A673 (cell line): ENCODE measurements at regions not wholly inside any gene's neighbourhood (a gene's known extent, or its start where the extent isn't known, plus 50 kb on each side); places are given as distances from the start of the nearest gene placed in this dataset.

ENCODE experiments used
- CTCF ChIP-seq: fragments of 300-800, 200-600 bp; sonication (generic); conservative IDR thresholded peaks from 2 replicates; pipeline ENCODE4 v1.5.1; 2017; ENCODE audit warnings: low read depth, mild to moderate bottlenecking, antibody characterized with exemption, low read length, moderate library complexity, mixed read lengths
- EZH2 ChIP-seq: fragments of 200-600 bp; sonication (generic); IDR thresholded peaks from 2 replicates; pipeline ENCODE4 v1.6.1; 2017; ENCODE audit warnings: borderline replicate concordance, low read depth, mild to moderate bottlenecking, mixed read lengths, antibody characterized with exemption, low read length; ENCODE audit not compliant: poor library complexity, severe bottlenecking

GRCh38 chr2:60071490-60071831 is 482.0 kb downstream of the BCL11A start:
- no peak for TF ChIP-seq CTCF
- TF ChIP-seq EZH2, result no peak
